OCI-LY7 (cell line): ENCODE measurements at regions not wholly inside any gene's neighbourhood (a gene's known extent, or its start where the extent isn't known, plus 50 kb on each side); places are given as distances from the start of the nearest gene placed in this dataset.

Experiments
- EZH2phosphoT487 ChIP-seq: fragments of 200-600 bp; sonication (generic); IDR thresholded peaks from 2 replicates; pipeline ENCODE4 v1.6.1; 2018; ENCODE audit warnings: low read depth, borderline replicate concordance, mild to moderate bottlenecking, mixed run types, antibody characterized with exemption, low read length, moderate library complexity, mixed read lengths
- TF ChIP-seq, protein P1 (sequence below): fragments of 200-600 bp; sonication (generic); conservative IDR thresholded peaks from 2 replicates; pipeline ENCODE4 v1.5.1; 2014; ENCODE audit warnings: mild to moderate bottlenecking, antibody characterized with exemption, low read length, moderate library complexity, mixed read lengths

DNA sequence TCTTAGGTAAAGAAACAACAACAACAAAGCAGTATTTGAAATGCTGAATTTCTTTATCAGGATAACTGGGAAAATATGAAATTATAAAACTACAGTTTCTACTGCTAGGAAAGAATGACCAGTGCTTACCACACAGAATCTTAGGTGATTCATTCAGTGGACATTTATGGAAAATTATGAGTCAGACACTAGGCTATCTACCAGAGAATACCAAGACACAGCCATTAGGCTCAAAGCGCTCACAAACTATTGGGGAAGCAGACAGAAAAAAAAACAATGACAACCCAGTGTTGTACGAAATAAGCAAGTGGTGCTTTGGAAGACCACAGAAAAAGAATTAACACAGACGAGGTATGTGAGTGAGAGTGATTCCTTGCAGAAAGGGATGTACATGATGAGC, 1019.5 kb downstream of the PCDH9 start:
- TF ChIP-seq, protein P1, sequence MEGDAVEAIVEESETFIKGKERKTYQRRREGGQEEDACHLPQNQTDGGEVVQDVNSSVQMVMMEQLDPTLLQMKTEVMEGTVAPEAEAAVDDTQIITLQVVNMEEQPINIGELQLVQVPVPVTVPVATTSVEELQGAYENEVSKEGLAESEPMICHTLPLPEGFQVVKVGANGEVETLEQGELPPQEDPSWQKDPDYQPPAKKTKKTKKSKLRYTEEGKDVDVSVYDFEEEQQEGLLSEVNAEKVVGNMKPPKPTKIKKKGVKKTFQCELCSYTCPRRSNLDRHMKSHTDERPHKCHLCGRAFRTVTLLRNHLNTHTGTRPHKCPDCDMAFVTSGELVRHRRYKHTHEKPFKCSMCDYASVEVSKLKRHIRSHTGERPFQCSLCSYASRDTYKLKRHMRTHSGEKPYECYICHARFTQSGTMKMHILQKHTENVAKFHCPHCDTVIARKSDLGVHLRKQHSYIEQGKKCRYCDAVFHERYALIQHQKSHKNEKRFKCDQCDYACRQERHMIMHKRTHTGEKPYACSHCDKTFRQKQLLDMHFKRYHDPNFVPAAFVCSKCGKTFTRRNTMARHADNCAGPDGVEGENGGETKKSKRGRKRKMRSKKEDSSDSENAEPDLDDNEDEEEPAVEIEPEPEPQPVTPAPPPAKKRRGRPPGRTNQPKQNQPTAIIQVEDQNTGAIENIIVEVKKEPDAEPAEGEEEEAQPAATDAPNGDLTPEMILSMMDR = no peak
- TF ChIP-seq EZH2phosphoT487 = no peak
